ENCODE measurements at regions not wholly inside any gene's neighbourhood (a gene's known extent, or its start where the extent isn't known, plus 50 kb on each side); places are given as distances from the start of the nearest gene placed in this dataset.

- Histone ChIP-seq H3K27me3 (replicated peaks; ENCODE audit: control insufficient read depth, insufficient read depth, low read length) (no peaks in the 10 kb centered on the region), H3K9me3 (no peaks in the 10 kb centered on the region), H3K4me1 (peaks cover 19% of the 10 kb centered on the region), H3K36me3 (ENCODE audit: control insufficient read depth, insufficient read depth, low read length) (no peaks in the 10 kb centered on the region), H3K4me3 (ENCODE audit: low read depth, low read length) (no peak overlapping the region)
- no peak overlapping the region for H3K27ac Mint-ChIP-seq (ENCODE audit: unreplicated experiment)
- H3K4me1 Mint-ChIP-seq (ENCODE audit: low read depth, unreplicated experiment) = peaks cover 25% of the 10 kb centered on the region
- BruUV-seq (replicated peaks) = no TSS peak
- no peak for TF ChIP-seq CTCF (IDR thresholded peaks at IDR 0.05; ENCODE audit: insufficient read depth in 1 of 2, low read depth in 1 of 2, low read length in 1 of 2, severe bottlenecking in 1 of 2, unreplicated experiment in 1 of 2)
- CTCF ChIA-PET = no interaction called here
- no peak overlapping the region for H3K4me3 Mint-ChIP-seq (ENCODE audit: unreplicated experiment)
- H3K36me3 Mint-ChIP-seq (ENCODE audit: insufficient read depth, unreplicated experiment) = peaks cover 9% of the 10 kb centered on the region
- intact Hi-C loops (cut with micrococcal nuclease; ENCODE audit: unreplicated experiment) = loop anchor here (10.0 kb wide), 1 partner anchor 241 kb away; no protein-coding TSS in a partner anchor
- H3K9me3 Mint-ChIP-seq (ENCODE audit: unreplicated experiment) = no peaks in the 10 kb centered on the region
- POLR2A ChIA-PET = no interaction called here
- no peak for DNase-seq
- H3K27me3 Mint-ChIP-seq (ENCODE audit: insufficient read depth, unreplicated experiment) = no peaks in the 10 kb centered on the region
Observed at GRCh38 chr13:44146138-44146537, 227.5 kb upstream of the SERP2 start.

- no peaks in the 10 kb centered on the region for H3K27me3 ChIP-seq (replicated peaks; ENCODE audit: control insufficient read depth, insufficient read depth, low read length)
- H3K9me3 ChIP-seq = no peaks in the 10 kb centered on the region
- ChIA-PET POLR2A (interaction anchor here (0.8 kb wide), 1 partner anchor 288 kb away, joined by 14 read pairs; no protein-coding TSS in a partner anchor), CTCF (no interaction called here)
- H3K36me3 ChIP-seq (ENCODE audit: control insufficient read depth, insufficient read depth, low read length) = no peaks in the 10 kb centered on the region
- H3K9me3 Mint-ChIP-seq (ENCODE audit: unreplicated experiment) = no peaks in the 10 kb centered on the region
- H3K36me3 Mint-ChIP-seq (ENCODE audit: insufficient read depth, unreplicated experiment) = peaks cover under 1% of the 10 kb centered on the region
- DNase-seq = no peak
- intact Hi-C loops (cut with micrococcal nuclease; ENCODE audit: unreplicated experiment) = loop anchor here (10.0 kb wide), 1 partner anchor 242 kb away; no protein-coding TSS in a partner anchor
- no peak overlapping the region for H3K4me3 ChIP-seq (ENCODE audit: low read depth, low read length)
- no peak for TF ChIP-seq CTCF (IDR thresholded peaks at IDR 0.05; ENCODE audit: insufficient read depth in 1 of 2, low read depth in 1 of 2, low read length in 1 of 2, severe bottlenecking in 1 of 2, unreplicated experiment in 1 of 2)
- H3K4me3 Mint-ChIP-seq (ENCODE audit: unreplicated experiment) = no peak overlapping the region
- H3K4me1 ChIP-seq = peaks cover 27% of the 10 kb centered on the region
- no peak overlapping the region for H3K27ac Mint-ChIP-seq (ENCODE audit: unreplicated experiment)
- H3K4me1 Mint-ChIP-seq (ENCODE audit: low read depth, unreplicated experiment) = peaks cover 31% of the 10 kb centered on the region
- no peaks in the 10 kb centered on the region for H3K27me3 Mint-ChIP-seq (ENCODE audit: insufficient read depth, unreplicated experiment)
- BruUV-seq (replicated peaks) = no TSS peak
Observed at GRCh38 chr13:44147233-44147632, 226.4 kb upstream of the SERP2 start.

GRCh38 chr13:44147648-44148047 is 226.0 kb upstream of the SERP2 start:
- no peak overlapping the region for H3K4me3 Mint-ChIP-seq (ENCODE audit: unreplicated experiment)
- H3K36me3 Mint-ChIP-seq (ENCODE audit: insufficient read depth, unreplicated experiment) = no peaks in the 10 kb centered on the region
- no peaks in the 10 kb centered on the region for H3K36me3 ChIP-seq (ENCODE audit: control insufficient read depth, insufficient read depth, low read length)
- H3K4me3 ChIP-seq (ENCODE audit: low read depth, low read length) = no peak overlapping the region
- no peak for DNase-seq
- no peaks in the 10 kb centered on the region for H3K27me3 Mint-ChIP-seq (ENCODE audit: insufficient read depth, unreplicated experiment)
- no TSS peak for BruUV-seq (replicated peaks)
- CTCF ChIA-PET = no interaction called here
- H3K4me1 Mint-ChIP-seq (ENCODE audit: low read depth, unreplicated experiment) = peaks cover 35% of the 10 kb centered on the region
- H3K27me3 ChIP-seq (replicated peaks; ENCODE audit: control insufficient read depth, insufficient read depth, low read length) = no peaks in the 10 kb centered on the region
- no peaks in the 10 kb centered on the region for H3K9me3 ChIP-seq
- POLR2A ChIA-PET = interaction anchor here (0.8 kb wide), 1 partner anchor 288 kb away, joined by 14 read pairs; no protein-coding TSS in a partner anchor
- intact Hi-C loops (cut with micrococcal nuclease; ENCODE audit: unreplicated experiment) = loop anchor here (10.0 kb wide), 1 partner anchor 243 kb away; no protein-coding TSS in a partner anchor
- no peak overlapping the region for H3K27ac Mint-ChIP-seq (ENCODE audit: unreplicated experiment)
- no peak for TF ChIP-seq CTCF (IDR thresholded peaks at IDR 0.05; ENCODE audit: insufficient read depth in 1 of 2, low read depth in 1 of 2, low read length in 1 of 2, severe bottlenecking in 1 of 2, unreplicated experiment in 1 of 2)
- H3K4me1 ChIP-seq = peaks cover 27% of the 10 kb centered on the region
- H3K9me3 Mint-ChIP-seq (ENCODE audit: unreplicated experiment) = no peaks in the 10 kb centered on the region

Measured in Caco-2 (cell line).